ENCODE measurements at regions not wholly inside any gene's neighbourhood (a gene's known extent, or its start where the extent isn't known, plus 50 kb on each side); places are given as distances from the start of the nearest gene placed in this dataset.
"Not testable (repeated sequence)": the region's sequence is repeated elsewhere in the genome, so short reads cannot be mapped to it uniquely, and the experiment has no call there.

- FAIRE-seq (no peak), DNase-seq (ENCODE audit: low read depth, low spot score) (no peak)
- Histone ChIP-seq H3K4me3 (ENCODE audit: control insufficient read depth in 2 of 3, extremely low read depth in 1 of 3, insufficient read depth in 2 of 3, low read depth in 1 of 3, low read length in 3 of 3) (no peak overlapping the region), H3K27me3 (ENCODE audit: control insufficient read depth, extremely low read depth, insufficient read depth, low read length) (no peaks in the 10 kb centered on the region), H3K79me2 (ENCODE audit: control insufficient read depth, insufficient read depth, low read length) (no peaks in the 10 kb centered on the region), H3K9ac (ENCODE audit: control insufficient read depth, extremely low read depth, insufficient read depth, low read length) (no peak overlapping the region), H3K4me1 (ENCODE audit: control insufficient read depth, extremely low read depth, insufficient read depth, low read length) (no peaks in the 10 kb centered on the region), H3K27ac (ENCODE audit: control insufficient read depth, insufficient read depth, low read length) (no peak overlapping the region), H3K4me2 (ENCODE audit: control insufficient read depth, extremely low read depth, insufficient read depth, low read depth, low read length) (no peak overlapping the region), H3K9me1 (ENCODE audit: control insufficient read depth, extremely low read depth, insufficient read depth, low read length) (no peaks in the 10 kb centered on the region), H4K20me1 (ENCODE audit: control insufficient read depth, extremely low read depth, insufficient read depth, low read length) (no peaks in the 10 kb centered on the region), H2AFZ (ENCODE audit: control insufficient read depth, low read length) (no peak overlapping the region), H3K9me3 (ENCODE audit: control insufficient read depth, low read depth, low read length) (no peaks in the 10 kb centered on the region), H3K36me3 (ENCODE audit: control insufficient read depth in 2 of 2, extremely low read depth in 1 of 2, insufficient read depth in 2 of 2, low read length in 2 of 2) (no peaks in the 10 kb centered on the region)
- dilution Hi-C loops (cut with MboI; ENCODE audit: extremely low pct_ligation_motif_present, low sequenced_read_pairs): no loop called here
- no peak for TF ChIP-seq CTCF (optimal IDR thresholded peaks at IDR 0.05 in 1 of 3, IDR thresholded peaks at IDR 0.05 in 1 of 3, conservative IDR thresholded peaks at IDR 0.05 in 1 of 3; ENCODE audit: extremely low read depth in 1 of 3, insufficient read depth in 2 of 3, low read length in 3 of 3)
Observed at GRCh38 chr21:27954543-27955165, 987.8 kb upstream of the ADAMTS5 start.

GRCh38 chr21:27953340-27954045 is 986.6 kb upstream of the ADAMTS5 start:
- H3K4me1 ChIP-seq (ENCODE audit: control insufficient read depth, extremely low read depth, insufficient read depth, low read length): no peaks in the 10 kb centered on the region
- dilution Hi-C loops (cut with MboI; ENCODE audit: extremely low pct_ligation_motif_present, low sequenced_read_pairs): no loop called here
- H3K27ac ChIP-seq (ENCODE audit: control insufficient read depth, insufficient read depth, low read length): no peak overlapping the region
- H3K9me3 ChIP-seq (ENCODE audit: control insufficient read depth, low read depth, low read length): no peaks in the 10 kb centered on the region
- DNase-seq (ENCODE audit: low read depth, low spot score) (no peak), FAIRE-seq (no peak)
- TF ChIP-seq EZH2 (IDR thresholded peaks at IDR 0.05; ENCODE audit: low read length): no peak
- no peak for TF ChIP-seq CTCF (optimal IDR thresholded peaks at IDR 0.05 in 1 of 3, IDR thresholded peaks at IDR 0.05 in 1 of 3, conservative IDR thresholded peaks at IDR 0.05 in 1 of 3; ENCODE audit: extremely low read depth in 1 of 3, insufficient read depth in 2 of 3, low read length in 3 of 3)
- no peaks in the 10 kb centered on the region for H4K20me1 ChIP-seq (ENCODE audit: control insufficient read depth, extremely low read depth, insufficient read depth, low read length)
- H3K9ac ChIP-seq (ENCODE audit: control insufficient read depth, extremely low read depth, insufficient read depth, low read length): no peak overlapping the region
- H2AFZ ChIP-seq (ENCODE audit: control insufficient read depth, low read length): no peak overlapping the region
- H3K27me3 ChIP-seq (ENCODE audit: control insufficient read depth, extremely low read depth, insufficient read depth, low read length): no peaks in the 10 kb centered on the region
- no peak overlapping the region for H3K4me2 ChIP-seq (ENCODE audit: control insufficient read depth, extremely low read depth, insufficient read depth, low read depth, low read length)
- no peaks in the 10 kb centered on the region for H3K79me2 ChIP-seq (ENCODE audit: control insufficient read depth, insufficient read depth, low read length)
- no peaks in the 10 kb centered on the region for H3K9me1 ChIP-seq (ENCODE audit: control insufficient read depth, extremely low read depth, insufficient read depth, low read length)
- no peaks in the 10 kb centered on the region for H3K36me3 ChIP-seq (ENCODE audit: control insufficient read depth in 2 of 2, extremely low read depth in 1 of 2, insufficient read depth in 2 of 2, low read length in 2 of 2)
- H3K4me3 ChIP-seq (ENCODE audit: control insufficient read depth in 2 of 3, extremely low read depth in 1 of 3, insufficient read depth in 2 of 3, low read depth in 1 of 3, low read length in 3 of 3): no peak overlapping the region

GRCh38 chr21:27949093-27949492 is 982.2 kb upstream of the ADAMTS5 start:
- not testable (repeated sequence) for H3K27me3 ChIP-seq (ENCODE audit: control insufficient read depth, extremely low read depth, insufficient read depth, low read length); FAIRE-seq

More at GRCh38 chr21:27949093-27949492, 982.2 kb upstream of the ADAMTS5 start:
- H3K4me3 ChIP-seq (ENCODE audit: control insufficient read depth in 2 of 3, extremely low read depth in 1 of 3, insufficient read depth in 2 of 3, low read depth in 1 of 3, low read length in 3 of 3); H3K27ac ChIP-seq (ENCODE audit: control insufficient read depth, insufficient read depth, low read length); dilution Hi-C loops (cut with MboI; ENCODE audit: extremely low pct_ligation_motif_present, low sequenced_read_pairs); H3K9ac ChIP-seq (ENCODE audit: control insufficient read depth, extremely low read depth, insufficient read depth, low read length); H3K4me1 ChIP-seq (ENCODE audit: control insufficient read depth, extremely low read depth, insufficient read depth, low read length); H3K9me3 ChIP-seq (ENCODE audit: control insufficient read depth, low read depth, low read length); H4K20me1 ChIP-seq (ENCODE audit: control insufficient read depth, extremely low read depth, insufficient read depth, low read length); H3K4me2 ChIP-seq (ENCODE audit: control insufficient read depth, extremely low read depth, insufficient read depth, low read depth, low read length); H3K36me3 ChIP-seq (ENCODE audit: control insufficient read depth in 2 of 2, extremely low read depth in 1 of 2, insufficient read depth in 2 of 2, low read length in 2 of 2); H2AFZ ChIP-seq (ENCODE audit: control insufficient read depth, low read length); DNase-seq (ENCODE audit: low read depth, low spot score); H3K9me1 ChIP-seq (ENCODE audit: control insufficient read depth, extremely low read depth, insufficient read depth, low read length); H3K79me2 ChIP-seq (ENCODE audit: control insufficient read depth, insufficient read depth, low read length): not testable (repeated sequence)
